ENCODE measurements at regions not wholly inside any gene's neighbourhood (a gene's known extent, or its start where the extent isn't known, plus 50 kb on each side); places are given as distances from the start of the nearest gene placed in this dataset.

DNA sequence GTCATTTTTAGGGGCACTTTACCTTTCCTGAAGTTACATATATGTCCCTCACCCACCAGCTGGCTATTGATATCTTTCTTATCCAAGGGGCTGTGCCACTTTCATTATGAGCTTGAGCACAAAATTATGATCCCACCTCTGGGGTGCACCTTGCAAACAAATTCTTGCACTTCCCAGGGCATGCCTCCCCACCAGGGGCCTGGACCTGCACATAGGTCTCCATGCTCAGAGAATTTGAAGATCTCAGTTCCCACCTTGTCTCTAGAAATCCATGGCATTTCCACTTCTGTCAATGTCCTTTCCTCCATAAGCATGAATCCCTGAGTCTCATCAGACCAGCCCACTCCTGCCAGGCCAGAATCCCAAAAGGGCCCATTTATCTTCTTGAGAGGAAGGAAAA lies 449.1 kb upstream of the REG3G start:
- DNase-seq (no peak), ATAC-seq (no peak)
- intact Hi-C loops (cut with DNase I, micrococcal nuclease) = no loop called here
- TF ChIP-seq, protein P1, sequence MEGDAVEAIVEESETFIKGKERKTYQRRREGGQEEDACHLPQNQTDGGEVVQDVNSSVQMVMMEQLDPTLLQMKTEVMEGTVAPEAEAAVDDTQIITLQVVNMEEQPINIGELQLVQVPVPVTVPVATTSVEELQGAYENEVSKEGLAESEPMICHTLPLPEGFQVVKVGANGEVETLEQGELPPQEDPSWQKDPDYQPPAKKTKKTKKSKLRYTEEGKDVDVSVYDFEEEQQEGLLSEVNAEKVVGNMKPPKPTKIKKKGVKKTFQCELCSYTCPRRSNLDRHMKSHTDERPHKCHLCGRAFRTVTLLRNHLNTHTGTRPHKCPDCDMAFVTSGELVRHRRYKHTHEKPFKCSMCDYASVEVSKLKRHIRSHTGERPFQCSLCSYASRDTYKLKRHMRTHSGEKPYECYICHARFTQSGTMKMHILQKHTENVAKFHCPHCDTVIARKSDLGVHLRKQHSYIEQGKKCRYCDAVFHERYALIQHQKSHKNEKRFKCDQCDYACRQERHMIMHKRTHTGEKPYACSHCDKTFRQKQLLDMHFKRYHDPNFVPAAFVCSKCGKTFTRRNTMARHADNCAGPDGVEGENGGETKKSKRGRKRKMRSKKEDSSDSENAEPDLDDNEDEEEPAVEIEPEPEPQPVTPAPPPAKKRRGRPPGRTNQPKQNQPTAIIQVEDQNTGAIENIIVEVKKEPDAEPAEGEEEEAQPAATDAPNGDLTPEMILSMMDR (IDR thresholded peaks at IDR 0.05) = no peak
- Histone ChIP-seq H3K4me3 (no peak overlapping the region), H3K4me1 (ENCODE audit: low read depth) (no peaks in the 10 kb centered on the region), H3K9me3 (no peaks in the 10 kb centered on the region), H3K36me3 (ENCODE audit: low read depth) (no peaks in the 10 kb centered on the region)

DNA sequence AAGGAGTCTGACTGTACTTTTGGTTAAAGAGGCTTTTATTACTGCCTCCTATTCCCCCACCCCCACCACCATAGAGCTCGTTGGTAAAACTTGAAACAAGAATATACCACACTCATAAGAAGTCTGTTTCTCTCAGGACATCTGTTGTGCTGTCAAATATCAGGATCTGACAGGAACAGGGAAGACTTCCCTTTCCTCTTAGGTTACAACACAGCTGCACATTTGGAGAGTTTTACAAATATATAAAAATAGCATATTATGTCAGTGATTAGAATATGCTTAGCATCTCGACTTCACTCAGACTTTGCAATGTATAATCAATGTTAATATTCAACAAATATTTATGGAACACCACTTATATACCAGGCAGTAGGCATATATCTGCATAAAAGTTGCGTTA lies 439.6 kb upstream of the REG3G start:
- TF ChIP-seq, protein P1 (IDR thresholded peaks at IDR 0.05) = no peak
- H3K4me3 ChIP-seq = no peak overlapping the region
- H3K4me1 ChIP-seq (ENCODE audit: low read depth) = no peaks in the 10 kb centered on the region
- intact Hi-C loops (cut with DNase I, micrococcal nuclease) = no loop called here
- H3K36me3 ChIP-seq (ENCODE audit: low read depth) = no peaks in the 10 kb centered on the region
- DNase-seq (no peak), ATAC-seq (no peak)
- no peaks in the 10 kb centered on the region for H3K9me3 ChIP-seq

DNA sequence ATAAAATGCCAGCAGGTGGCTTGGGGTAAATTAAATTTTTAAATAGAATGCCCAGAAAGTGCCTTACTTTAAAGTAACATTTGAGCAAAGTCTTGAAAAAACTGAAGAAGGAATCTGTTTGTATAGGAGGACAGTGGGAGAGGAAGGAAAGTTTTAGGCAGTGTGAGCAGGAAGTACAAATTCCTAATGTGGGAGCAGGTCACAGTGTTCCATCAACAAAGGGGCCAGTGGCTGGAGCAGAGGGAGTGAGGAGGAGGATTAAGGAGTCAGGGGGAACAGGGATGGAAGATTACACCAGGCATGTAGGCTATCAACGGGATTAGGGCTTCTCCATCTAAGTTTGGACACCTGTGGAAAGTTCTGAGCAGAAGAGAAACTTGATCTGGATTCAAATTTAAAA lies 439.2 kb upstream of the REG3G start:
- H3K4me3 ChIP-seq = no peak overlapping the region
- no peaks in the 10 kb centered on the region for H3K4me1 ChIP-seq (ENCODE audit: low read depth)
- intact Hi-C loops (cut with DNase I, micrococcal nuclease) = no loop called here
- TF ChIP-seq, protein P1 (IDR thresholded peaks at IDR 0.05) = no peak
- DNase-seq = no peak
- no peak for ATAC-seq
- H3K9me3 ChIP-seq = no peaks in the 10 kb centered on the region
- H3K36me3 ChIP-seq (ENCODE audit: low read depth) = no peaks in the 10 kb centered on the region

DNA sequence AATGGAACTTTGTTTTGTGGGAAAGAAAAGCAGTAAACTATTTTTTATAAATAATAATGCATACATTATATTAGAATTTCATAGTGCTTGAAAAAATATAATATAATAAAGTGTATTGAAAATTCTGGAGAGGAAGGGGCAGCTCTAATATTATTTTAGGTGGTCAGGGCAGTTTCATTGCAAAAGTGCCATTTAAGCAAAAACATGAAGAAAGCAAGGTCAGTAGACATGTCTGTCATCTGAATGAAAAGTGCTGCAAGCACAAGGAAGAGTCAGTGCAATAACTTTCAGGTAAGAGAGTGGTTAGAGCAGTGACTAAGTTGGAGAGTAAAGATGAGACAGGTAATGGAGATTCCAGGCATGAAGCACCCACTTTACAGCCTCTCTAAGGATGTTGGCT lies 435.6 kb upstream of the REG3G start:
- Histone ChIP-seq H3K4me1 (ENCODE audit: low read depth) (no peaks in the 10 kb centered on the region), H3K36me3 (ENCODE audit: low read depth) (no peaks in the 10 kb centered on the region), H3K9me3 (no peaks in the 10 kb centered on the region), H3K4me3 (no peak overlapping the region)
- TF ChIP-seq, protein P1 (IDR thresholded peaks at IDR 0.05) = no peak
- intact Hi-C loops (cut with DNase I, micrococcal nuclease) = no loop called here
- ATAC-seq (no peak), DNase-seq (no peak)

DNA sequence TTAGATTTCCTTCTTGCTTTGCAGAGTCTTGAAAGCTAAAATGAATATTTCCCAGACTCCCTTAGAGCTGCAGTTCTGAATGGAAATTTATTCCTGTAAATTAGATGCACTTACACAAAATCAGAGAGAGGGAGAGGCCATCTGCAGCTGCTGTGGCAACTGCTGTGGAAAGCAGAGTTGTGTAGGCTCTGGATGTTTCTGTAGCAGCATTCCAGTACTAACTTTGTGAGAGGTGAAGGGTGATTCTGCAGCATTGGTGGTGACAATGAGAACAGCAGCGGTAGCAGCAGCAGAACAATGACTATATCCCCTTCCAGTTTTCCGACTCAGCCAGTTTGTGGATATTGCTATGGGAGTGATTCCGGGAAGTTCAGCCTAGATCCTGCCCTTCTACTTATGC lies 433.0 kb upstream of the REG3G start:
- ATAC-seq (no peak), DNase-seq (no peak)
- Histone ChIP-seq H3K36me3 (ENCODE audit: low read depth) (no peaks in the 10 kb centered on the region), H3K4me1 (ENCODE audit: low read depth) (no peaks in the 10 kb centered on the region), H3K9me3 (no peaks in the 10 kb centered on the region), H3K4me3 (no peak overlapping the region)
- TF ChIP-seq, protein P1 (IDR thresholded peaks at IDR 0.05) = no peak
- intact Hi-C loops (cut with DNase I, micrococcal nuclease) = no loop called here

DNA sequence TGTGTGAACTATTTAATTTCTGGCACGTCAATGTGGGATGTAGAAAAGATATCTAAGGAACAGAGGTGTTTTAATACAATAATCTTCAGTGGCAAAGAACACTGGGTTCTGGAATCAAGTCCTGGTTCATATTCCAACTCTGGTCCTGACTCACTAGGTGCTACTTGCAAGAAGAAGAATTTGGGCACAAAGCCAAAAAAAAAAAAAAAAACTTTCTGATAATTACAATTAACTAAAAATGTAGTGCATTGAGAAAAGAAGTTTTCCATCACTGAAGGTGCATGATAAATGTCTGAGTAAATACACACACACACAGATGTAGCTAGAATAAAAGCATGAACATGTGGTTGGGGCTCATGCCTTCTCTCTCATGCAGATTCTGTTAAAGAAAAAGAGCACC lies 424.4 kb upstream of the REG3G start:
- H3K9me3 ChIP-seq = no peaks in the 10 kb centered on the region
- no peak overlapping the region for H3K4me3 ChIP-seq
- intact Hi-C loops (cut with DNase I, micrococcal nuclease) = no loop called here
- no peaks in the 10 kb centered on the region for H3K36me3 ChIP-seq (ENCODE audit: low read depth)
- no peaks in the 10 kb centered on the region for H3K4me1 ChIP-seq (ENCODE audit: low read depth)
- DNase-seq (no peak), ATAC-seq (no peak)
- TF ChIP-seq, protein P1 (IDR thresholded peaks at IDR 0.05) = no peak
